Hepatocyte (in vitro differentiated cells): ENCODE measurements at regions not wholly inside any gene's neighbourhood (a gene's known extent, or its start where the extent isn't known, plus 50 kb on each side); places are given as distances from the start of the nearest gene placed in this dataset.

Experiments
- DNase-seq: peaks from one replicate; pipeline ENCODE4 v3.0.0-alpha.2; 2016; ENCODE audit warnings: low spot score
- H2AFZ ChIP-seq: fragments of 200-600 bp; sonication (generic); 2 replicates; pipeline ENCODE4 v1.6.0; 2016; ENCODE audit warnings: antibody characterized with exemption, mild to moderate bottlenecking
- H3K27ac ChIP-seq: fragments of 200-600 bp; sonication (generic); 2 replicates; pipeline ENCODE4 v1.5.1; 2016; ENCODE audit warnings: mild to moderate bottlenecking
- H3K27me3 ChIP-seq: fragments of 200-600 bp; sonication (generic); 2 replicates; pipeline ENCODE4 v1.6.1; 2016
- H3K36me3 ChIP-seq: fragments of 200-600 bp; sonication (generic); replicated peaks from 2 replicates; pipeline ENCODE4 v1.5.1; 2016; ENCODE audit warnings: low read depth; ENCODE audit not compliant: insufficient read depth
- H3K4me1 ChIP-seq: fragments of 200-600 bp; sonication (generic); 2 replicates; pipeline ENCODE4 v1.5.1; 2016; ENCODE audit warnings: mild to moderate bottlenecking, moderate library complexity; ENCODE audit not compliant: insufficient read depth
- H3K4me2 ChIP-seq: fragments of 200-600 bp; sonication (generic); 2 replicates; pipeline ENCODE4 v1.6.0; 2016
- H3K4me3 ChIP-seq: fragments of 200-600 bp; sonication (generic); 2 replicates; pipeline ENCODE4 v1.5.1; 2016; ENCODE audit warnings: mild to moderate bottlenecking
- H3K79me2 ChIP-seq: fragments of 200-600 bp; sonication (generic); 2 replicates; pipeline ENCODE4 v1.6.0; 2017; ENCODE audit warnings: mild to moderate bottlenecking
- H3K9me2 ChIP-seq: fragments of 200-600 bp; sonication (generic); replicated peaks from 2 replicates; pipeline ENCODE4 v1.6.0; 2017; ENCODE audit warnings: mild to moderate bottlenecking; ENCODE audit not compliant: insufficient read depth
- H3K9me3 ChIP-seq: fragments of 200-600 bp; sonication (generic); 2 replicates; pipeline ENCODE4 v1.5.1; 2016; ENCODE audit warnings: low read depth, mild to moderate bottlenecking
- H4K20me1 ChIP-seq: fragments of 200-600 bp; sonication (generic); 2 replicates; pipeline ENCODE4 v1.6.0; 2016; ENCODE audit warnings: mild to moderate bottlenecking; ENCODE audit not compliant: insufficient read depth, poor library complexity, severe bottlenecking
- CTCF ChIP-seq: fragments of 200-600 bp; sonication (generic); IDR thresholded peaks from 2 replicates; pipeline ENCODE4 v1.5.1; 2016; ENCODE audit warnings: antibody characterized with exemption, mild to moderate bottlenecking; ENCODE audit not compliant: poor library complexity
- EZH2 ChIP-seq: fragments of 200-600 bp; sonication (generic); IDR thresholded peaks from 2 replicates; pipeline ENCODE4 v1.6.1; 2016; ENCODE audit warnings: antibody characterized with exemption, mild to moderate bottlenecking, borderline replicate concordance
- EZH2phosphoT487 ChIP-seq: fragments of 200-600 bp; sonication (generic); IDR thresholded peaks from one replicate; pipeline ENCODE4 v1.6.1; 2018; ENCODE audit warnings: antibody characterized with exemption, mild to moderate bottlenecking, low read depth, moderate library complexity; ENCODE audit not compliant: unreplicated experiment, severe bottlenecking
- WGBS: methylation state at CpG from one replicate; pipeline ENCODE4 v1.1.6; 2016; ENCODE audit warnings: low lambda C conversion rate; ENCODE audit errors: missing lambda C conversion rate; 5-methylcytosine and 5-hydroxymethylcytosine counted together

GRCh38 chr9:129379181-129379836 is 201.2 kb upstream of the IER5L start:
- no peaks in the 10 kb centered on the region for H3K9me3 ChIP-seq
- H3K4me3 ChIP-seq, result no peak overlapping the region
- no peaks in the 10 kb centered on the region for H3K27me3 ChIP-seq
- TF ChIP-seq EZH2phosphoT487 (no peak), CTCF (no peak), EZH2 (no peak)
- H4K20me1 ChIP-seq, result no peaks in the 10 kb centered on the region
- H3K4me2 ChIP-seq, result no peak overlapping the region
- H3K36me3 ChIP-seq, result no peaks in the 10 kb centered on the region
- no peaks in the 10 kb centered on the region for H3K79me2 ChIP-seq
- H2AFZ ChIP-seq, result no peak overlapping the region
- no peaks in the 10 kb centered on the region for H3K9me2 ChIP-seq
- H3K27ac ChIP-seq, result no peak overlapping the region
- 91% methylated on average over 16 of the region's 16 CpGs for WGBS
- DNase-seq, result no peak
- H3K4me1 ChIP-seq, result peaks cover 21% of the 10 kb centered on the region

GRCh38 chr9:129377931-129378661 is 200.0 kb upstream of the IER5L start:
- no peaks in the 10 kb centered on the region for H3K36me3 ChIP-seq
- H3K9me2 ChIP-seq, result no peaks in the 10 kb centered on the region
- DNase-seq, result no peak
- H3K79me2 ChIP-seq, result no peaks in the 10 kb centered on the region
- no peaks in the 10 kb centered on the region for H4K20me1 ChIP-seq
- H3K27ac ChIP-seq, result no peak overlapping the region
- H3K4me1 ChIP-seq, result peaks cover 11% of the 10 kb centered on the region
- no peaks in the 10 kb centered on the region for H3K27me3 ChIP-seq
- H3K4me3 ChIP-seq, result no peak overlapping the region
- WGBS, result 89% methylated on average over 25 of the region's 28 CpGs
- H3K4me2 ChIP-seq, result no peak overlapping the region
- no peak for TF ChIP-seq CTCF
- no peak for TF ChIP-seq EZH2
- no peak for TF ChIP-seq EZH2phosphoT487
- no peaks in the 10 kb centered on the region for H3K9me3 ChIP-seq
- no peak overlapping the region for H2AFZ ChIP-seq

- Histone ChIP-seq H4K20me1 (no peaks in the 10 kb centered on the region), H3K27ac (no peak overlapping the region), H3K9me2 (no peaks in the 10 kb centered on the region), H3K27me3 (no peaks in the 10 kb centered on the region), H3K36me3 (no peaks in the 10 kb centered on the region), H3K4me1 (peaks cover 2% of the 10 kb centered on the region), H3K4me2 (no peak overlapping the region), H2AFZ (no peak overlapping the region), H3K79me2 (no peaks in the 10 kb centered on the region), H3K4me3 (no peak overlapping the region), H3K9me3 (no peaks in the 10 kb centered on the region)
- DNase-seq, result no peak
- no peak for TF ChIP-seq EZH2
- WGBS, result 83% methylated on average over 5 of the region's 5 CpGs
These were observed 199.1 kb upstream of the IER5L start for GRCh38 chr9:129377181-129377580.

- no peak for TF ChIP-seq EZH2phosphoT487
- no peak for TF ChIP-seq CTCF
- no peak for TF ChIP-seq EZH2
- Histone ChIP-seq H3K27ac (no peak overlapping the region), H3K79me2 (no peaks in the 10 kb centered on the region), H3K9me2 (no peaks in the 10 kb centered on the region), H3K9me3 (no peaks in the 10 kb centered on the region), H3K36me3 (no peaks in the 10 kb centered on the region), H3K4me1 (no peaks in the 10 kb centered on the region), H4K20me1 (no peaks in the 10 kb centered on the region), H3K27me3 (no peaks in the 10 kb centered on the region), H2AFZ (no peak overlapping the region), H3K4me3 (no peak overlapping the region), H3K4me2 (no peak overlapping the region)
- WGBS, result 82% methylated on average over 5 of the region's 5 CpGs
- DNase-seq, result no peak
These were observed 197.8 kb upstream of the IER5L start for GRCh38 chr9:129375845-129376244.
